SKM-1 (cell line): ENCODE measurements at regions not wholly inside any gene's neighbourhood (a gene's known extent, or its start where the extent isn't known, plus 50 kb on each side); places are given as distances from the start of the nearest gene placed in this dataset.
"Not testable (repeated sequence)": the region's sequence is repeated elsewhere in the genome, so short reads cannot be mapped to it uniquely, and the experiment has no call there.

Source experiments
- DNase-seq: peaks from one replicate; lab custom pipeline; 2025; ENCODE audit not compliant: unreplicated experiment; lab: John Stamatoyannopoulos, UW

GRCh38 chr11:43177975-43178374, 133.8 kb upstream of the API5 start:
- DNase-seq = no peak

DNA sequence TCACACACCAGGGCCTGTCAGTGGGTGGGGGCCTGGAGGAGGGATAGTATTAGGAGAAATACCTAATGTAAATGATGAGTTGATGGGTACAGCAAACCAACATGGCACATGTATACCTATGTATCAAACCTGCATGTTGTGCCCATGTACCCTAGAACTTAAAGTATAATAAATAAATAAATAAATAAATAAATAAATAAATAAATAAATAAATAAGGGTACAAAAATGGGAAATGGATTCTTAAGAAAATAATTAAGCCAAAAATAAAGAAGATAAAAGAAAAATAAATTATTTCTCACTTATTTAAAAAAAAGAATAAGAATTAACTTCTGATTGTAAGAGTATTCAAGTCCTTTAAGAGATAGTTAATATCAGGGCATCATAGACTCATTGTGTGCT, 117.3 kb upstream of the API5 start:
- not testable (repeated sequence) for DNase-seq

DNA sequence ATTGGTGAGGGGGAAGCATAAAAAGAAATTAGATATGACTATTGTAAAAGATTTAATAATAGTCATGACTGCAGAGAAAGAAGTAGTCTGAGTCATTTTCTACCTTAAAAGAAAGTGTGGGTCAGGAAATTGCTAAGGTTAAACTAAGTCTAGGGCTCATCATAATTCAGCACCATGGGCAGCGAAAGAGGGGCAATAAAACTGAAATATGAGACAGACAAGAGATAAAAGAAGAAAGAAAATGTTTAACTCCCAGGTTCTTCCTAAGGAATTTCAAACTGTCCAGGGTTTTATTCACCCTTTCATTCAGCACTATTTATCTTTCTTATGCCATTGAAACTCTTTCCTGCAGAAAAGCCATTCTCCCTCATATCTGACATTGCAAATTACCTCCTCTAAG, 114.4 kb upstream of the API5 start:
- no peak for DNase-seq

DNA sequence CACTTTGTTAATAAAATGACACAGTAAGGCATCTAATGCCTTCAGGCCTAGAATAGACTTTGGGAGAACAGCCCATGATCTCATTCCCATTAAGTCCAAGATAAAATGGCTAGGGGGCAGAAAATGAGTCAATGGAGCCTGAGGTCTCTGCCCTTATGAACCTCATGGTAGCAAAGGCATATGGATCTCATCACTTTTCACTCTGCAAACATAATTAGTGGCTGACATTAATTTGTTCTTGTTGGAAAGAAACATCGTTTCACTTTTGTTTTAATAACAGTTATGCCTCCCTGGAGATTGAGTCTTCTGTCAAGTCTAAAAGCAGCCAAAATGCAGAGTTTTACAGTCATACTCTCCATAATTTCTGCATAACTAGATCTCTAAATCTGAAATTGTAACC, 111.8 kb upstream of the API5 start:
- no peak for DNase-seq

GRCh38 chr11:43212279-43212678, 99.5 kb upstream of the API5 start:
- no peak for DNase-seq

GRCh38 chr11:43214471-43214870, 97.3 kb upstream of the API5 start:
- no peak for DNase-seq

GRCh38 chr11:43217849-43218248, 93.9 kb upstream of the API5 start:
- DNase-seq = no peak

DNA sequence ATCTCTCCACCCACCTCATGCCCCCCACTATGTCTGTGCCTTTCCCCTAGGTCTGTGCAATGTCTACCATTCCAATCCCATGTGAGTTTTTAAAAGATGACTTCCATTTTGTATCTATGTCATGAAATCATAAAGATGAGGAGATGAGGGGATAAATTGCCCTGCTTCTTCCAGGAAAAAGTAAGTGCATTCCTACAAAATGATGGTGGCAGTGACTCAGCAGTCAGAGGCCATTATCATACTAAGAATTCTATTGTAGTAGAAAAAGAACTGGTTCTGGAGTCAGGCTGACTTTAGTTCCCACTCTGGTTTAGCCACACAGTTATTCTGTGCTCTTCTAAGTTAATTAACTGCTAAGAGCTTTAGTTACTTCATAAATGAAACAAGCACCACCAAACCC, 89.6 kb upstream of the API5 start:
- DNase-seq = no peak

GRCh38 chr11:43223026-43223425, 88.8 kb upstream of the API5 start:
- DNase-seq = no peak

GRCh38 chr11:43234881-43235280, 76.9 kb upstream of the API5 start:
- DNase-seq = no peak

GRCh38 chr11:43238341-43238740, 73.5 kb upstream of the API5 start:
- no peak for DNase-seq

- DNase-seq = no peak
Measured at GRCh38 chr11:43239791-43240190, 72.0 kb upstream of the API5 start.

DNA sequence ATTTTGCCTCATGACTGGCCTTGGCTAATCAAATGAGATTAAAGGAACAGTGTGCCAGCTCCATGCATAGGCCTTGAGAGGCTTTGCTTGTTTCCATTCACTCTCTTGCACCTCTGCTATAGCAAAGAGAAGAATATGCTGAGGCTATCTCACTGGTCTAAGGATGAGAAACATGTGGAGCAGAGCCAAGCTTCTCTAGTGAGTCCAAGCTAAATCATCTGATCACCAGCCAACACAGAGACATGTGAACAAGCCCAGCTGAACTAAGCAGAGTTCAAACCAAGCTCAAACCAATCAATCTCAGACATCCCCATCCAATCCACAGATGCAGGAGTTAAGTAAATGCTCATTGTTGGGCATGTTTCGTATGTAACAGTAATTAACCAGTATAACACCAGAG, 69.4 kb upstream of the API5 start:
- DNase-seq = no peak

DNA sequence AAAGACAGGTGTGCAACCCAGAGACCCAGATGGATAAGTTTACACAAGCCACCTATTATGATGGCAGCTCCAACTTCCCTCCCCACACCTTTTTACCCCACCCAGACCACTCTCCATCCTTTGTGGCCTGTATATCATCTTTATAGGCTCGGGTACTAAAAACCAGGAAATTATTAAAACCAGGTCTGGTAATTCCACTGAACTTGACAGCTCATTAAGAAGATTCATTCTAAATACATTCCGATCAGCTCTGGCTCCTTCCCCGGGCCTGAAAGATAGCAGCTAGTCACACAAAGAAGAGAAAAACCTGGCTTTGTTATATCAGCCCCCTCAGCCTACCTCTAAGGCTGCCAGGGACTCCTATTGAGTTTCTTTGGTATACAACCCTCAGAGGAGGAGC, 67.9 kb upstream of the API5 start:
- DNase-seq = no peak

- no peak for DNase-seq
Measured at GRCh38 chr11:43245466-43245865, 66.3 kb upstream of the API5 start.

DNA sequence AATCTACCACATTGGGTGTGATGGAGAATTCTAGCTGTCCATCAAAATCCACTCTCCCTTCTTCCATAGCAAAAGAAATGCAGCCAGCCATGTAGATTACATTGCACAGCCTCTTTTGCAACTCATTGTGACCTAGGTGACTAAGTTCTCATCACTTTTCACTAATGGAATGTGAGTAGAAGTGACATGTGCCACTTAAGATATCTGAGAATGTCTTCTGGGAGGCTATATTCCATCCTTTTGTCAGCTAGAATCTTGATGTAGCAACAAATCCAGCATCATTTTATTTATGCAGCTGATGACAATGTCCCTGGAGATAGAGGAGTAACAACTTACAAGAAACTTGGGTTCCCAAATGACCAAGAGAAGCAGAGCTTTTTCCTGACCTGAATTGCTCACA, 61.5 kb upstream of the API5 start:
- no peak for DNase-seq

GRCh38 chr11:43261775-43262174, 50.0 kb upstream of the API5 start:
- DNase-seq = no peak
